ENCODE measurements at regions not wholly inside any gene's neighbourhood (a gene's known extent, or its start where the extent isn't known, plus 50 kb on each side); places are given as distances from the start of the nearest gene placed in this dataset.

GRCh38 chr6:4336778-4337442 lies 201.5 kb upstream of the ECI2 start:
- TF ChIP-seq CTCF (conservative IDR thresholded peaks at IDR 0.05; ENCODE audit: low read length) (no peak), EZH2phosphoT487 (IDR thresholded peaks at IDR 0.05; ENCODE audit: borderline replicate concordance, low read depth, low read length) (no peak)
